ENCODE measurements at regions not wholly inside any gene's neighbourhood (a gene's known extent, or its start where the extent isn't known, plus 50 kb on each side); places are given as distances from the start of the nearest gene placed in this dataset.

DNA sequence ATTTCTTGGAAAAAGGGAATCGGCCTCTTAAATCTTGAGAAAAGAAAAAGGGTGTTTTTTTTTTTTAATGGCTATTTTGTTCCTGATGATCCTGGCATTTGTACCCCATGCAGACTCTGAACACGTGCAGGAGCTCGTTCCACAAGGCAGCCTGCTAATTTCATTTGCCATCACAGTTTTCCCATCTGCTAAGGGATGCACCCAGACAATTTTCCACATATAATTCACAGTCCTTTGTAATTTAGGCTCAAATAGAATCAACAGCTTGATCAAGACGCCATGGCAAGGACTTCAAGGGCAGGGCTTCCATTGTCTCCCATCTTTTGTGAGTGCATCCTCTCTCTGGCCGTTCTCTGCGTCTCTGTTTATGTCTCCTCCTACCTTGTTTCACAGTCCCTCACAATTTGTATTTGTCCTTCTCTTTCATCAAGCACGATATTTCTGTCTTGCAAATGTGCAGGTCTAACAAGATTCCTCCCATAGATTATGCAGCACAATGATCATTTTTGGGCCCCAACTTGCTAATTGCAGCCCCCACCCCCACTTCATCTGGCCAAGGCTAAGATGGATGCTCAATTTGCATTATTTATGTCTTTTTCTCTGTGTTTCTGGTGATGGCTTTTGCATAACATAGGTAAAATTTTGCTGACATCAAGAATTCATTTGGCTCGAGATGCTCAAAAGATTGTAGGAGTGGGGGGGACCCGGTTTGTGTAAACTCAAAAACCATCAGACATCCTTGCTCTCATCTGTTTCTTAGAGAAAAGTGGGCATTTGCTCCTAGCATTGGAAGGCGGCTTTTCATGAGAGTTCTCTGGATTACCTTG, 356.0 kb upstream of the NPVF start:
- TF ChIP-seq POLR2A (IDR thresholded peaks at IDR 0.05) = no peak
- TF ChIP-seq, protein P1, sequence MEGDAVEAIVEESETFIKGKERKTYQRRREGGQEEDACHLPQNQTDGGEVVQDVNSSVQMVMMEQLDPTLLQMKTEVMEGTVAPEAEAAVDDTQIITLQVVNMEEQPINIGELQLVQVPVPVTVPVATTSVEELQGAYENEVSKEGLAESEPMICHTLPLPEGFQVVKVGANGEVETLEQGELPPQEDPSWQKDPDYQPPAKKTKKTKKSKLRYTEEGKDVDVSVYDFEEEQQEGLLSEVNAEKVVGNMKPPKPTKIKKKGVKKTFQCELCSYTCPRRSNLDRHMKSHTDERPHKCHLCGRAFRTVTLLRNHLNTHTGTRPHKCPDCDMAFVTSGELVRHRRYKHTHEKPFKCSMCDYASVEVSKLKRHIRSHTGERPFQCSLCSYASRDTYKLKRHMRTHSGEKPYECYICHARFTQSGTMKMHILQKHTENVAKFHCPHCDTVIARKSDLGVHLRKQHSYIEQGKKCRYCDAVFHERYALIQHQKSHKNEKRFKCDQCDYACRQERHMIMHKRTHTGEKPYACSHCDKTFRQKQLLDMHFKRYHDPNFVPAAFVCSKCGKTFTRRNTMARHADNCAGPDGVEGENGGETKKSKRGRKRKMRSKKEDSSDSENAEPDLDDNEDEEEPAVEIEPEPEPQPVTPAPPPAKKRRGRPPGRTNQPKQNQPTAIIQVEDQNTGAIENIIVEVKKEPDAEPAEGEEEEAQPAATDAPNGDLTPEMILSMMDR (IDR thresholded peaks at IDR 0.05) = no peak
- no peak for TF ChIP-seq POLR2AphosphoS5 (IDR thresholded peaks at IDR 0.05)

Measured in breast epithelium (tissue), 3 donors.